Epithelial cell of esophagus (primary cell): ENCODE measurements at regions not wholly inside any gene's neighbourhood (a gene's known extent, or its start where the extent isn't known, plus 50 kb on each side); places are given as distances from the start of the nearest gene placed in this dataset.

Experiments used
- DNase-seq: peaks from one replicate; pipeline ENCODE4 v3.0.0; 2010; ENCODE audit warnings: low read depth
- H3K4me3 ChIP-seq: 2 replicates; pipeline ENCODE4 v1.5.1; 2011; ENCODE audit warnings: mild to moderate bottlenecking, low read length, control low read depth
- TF ChIP-seq, protein P1 (sequence below): IDR thresholded peaks from 2 replicates; pipeline ENCODE4 v1.5.1; 2011; ENCODE audit warnings: low read depth, mild to moderate bottlenecking, low read length, control low read depth, inconsistent platforms; ENCODE audit not compliant: insufficient read depth; ENCODE audit errors: missing control alignments

DNA sequence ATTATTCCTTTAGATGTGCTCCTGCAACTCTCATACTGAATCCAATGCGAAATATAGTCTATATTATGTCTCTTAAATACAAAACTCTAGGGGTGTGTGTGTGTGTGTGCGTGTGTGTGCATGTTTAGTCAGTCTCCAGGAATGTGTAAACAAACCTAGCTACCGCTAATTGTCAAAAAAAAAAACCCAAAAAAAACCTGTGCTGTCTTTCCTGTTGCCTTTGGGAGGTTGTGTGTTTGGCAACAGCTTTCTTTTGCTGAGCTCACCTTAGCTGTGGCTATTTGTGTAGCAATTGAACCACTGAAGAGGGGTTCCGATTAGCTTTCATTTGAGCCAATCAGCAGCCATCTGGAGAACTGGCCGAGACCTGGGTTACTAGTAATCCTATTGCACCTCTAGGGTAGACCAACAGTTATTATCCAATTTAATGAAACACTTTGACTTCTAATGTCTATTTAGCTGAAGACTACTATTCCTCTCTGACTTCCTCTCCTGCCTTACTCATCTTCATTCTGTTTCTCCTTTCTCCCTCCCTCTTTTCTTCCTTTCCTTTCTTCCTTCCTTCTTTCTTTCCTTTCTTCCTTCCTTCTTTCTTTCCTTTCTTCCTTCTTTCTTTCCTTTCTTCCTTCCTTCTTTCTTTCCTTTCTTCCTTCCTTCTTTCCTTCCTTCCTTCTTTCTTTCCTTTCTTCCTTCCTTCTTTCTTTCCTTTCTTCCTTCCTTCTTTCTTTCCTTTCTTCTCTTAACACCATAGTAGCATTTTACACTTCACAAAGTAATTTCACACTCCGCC, 471.1 kb downstream of the GBA3 start:
- TF ChIP-seq, protein P1, sequence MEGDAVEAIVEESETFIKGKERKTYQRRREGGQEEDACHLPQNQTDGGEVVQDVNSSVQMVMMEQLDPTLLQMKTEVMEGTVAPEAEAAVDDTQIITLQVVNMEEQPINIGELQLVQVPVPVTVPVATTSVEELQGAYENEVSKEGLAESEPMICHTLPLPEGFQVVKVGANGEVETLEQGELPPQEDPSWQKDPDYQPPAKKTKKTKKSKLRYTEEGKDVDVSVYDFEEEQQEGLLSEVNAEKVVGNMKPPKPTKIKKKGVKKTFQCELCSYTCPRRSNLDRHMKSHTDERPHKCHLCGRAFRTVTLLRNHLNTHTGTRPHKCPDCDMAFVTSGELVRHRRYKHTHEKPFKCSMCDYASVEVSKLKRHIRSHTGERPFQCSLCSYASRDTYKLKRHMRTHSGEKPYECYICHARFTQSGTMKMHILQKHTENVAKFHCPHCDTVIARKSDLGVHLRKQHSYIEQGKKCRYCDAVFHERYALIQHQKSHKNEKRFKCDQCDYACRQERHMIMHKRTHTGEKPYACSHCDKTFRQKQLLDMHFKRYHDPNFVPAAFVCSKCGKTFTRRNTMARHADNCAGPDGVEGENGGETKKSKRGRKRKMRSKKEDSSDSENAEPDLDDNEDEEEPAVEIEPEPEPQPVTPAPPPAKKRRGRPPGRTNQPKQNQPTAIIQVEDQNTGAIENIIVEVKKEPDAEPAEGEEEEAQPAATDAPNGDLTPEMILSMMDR = no peak
- peak; percentile 66 for DNase-seq
- H3K4me3 ChIP-seq = no peak overlapping the region

DNA sequence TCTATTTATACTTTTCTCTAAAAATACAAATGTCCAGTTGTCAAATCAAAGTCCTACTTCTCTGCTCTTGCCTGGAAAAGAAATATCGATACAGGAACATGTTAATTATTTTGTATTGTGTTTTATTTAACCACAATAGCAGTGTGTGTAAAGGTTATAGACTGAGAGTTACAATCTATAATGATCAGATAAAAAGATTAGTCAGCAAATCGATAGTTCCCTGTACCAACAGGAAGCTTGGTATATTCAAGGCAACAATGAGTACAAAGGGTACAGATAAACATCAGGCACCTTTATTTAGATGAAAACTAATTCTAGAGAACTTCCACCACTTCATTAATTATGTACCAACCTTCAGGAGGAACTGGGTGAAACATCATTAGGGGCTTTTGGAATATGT, 469.5 kb downstream of the GBA3 start:
- DNase-seq = no peak
- TF ChIP-seq, protein P1 = no peak
- H3K4me3 ChIP-seq = no peak overlapping the region

DNA sequence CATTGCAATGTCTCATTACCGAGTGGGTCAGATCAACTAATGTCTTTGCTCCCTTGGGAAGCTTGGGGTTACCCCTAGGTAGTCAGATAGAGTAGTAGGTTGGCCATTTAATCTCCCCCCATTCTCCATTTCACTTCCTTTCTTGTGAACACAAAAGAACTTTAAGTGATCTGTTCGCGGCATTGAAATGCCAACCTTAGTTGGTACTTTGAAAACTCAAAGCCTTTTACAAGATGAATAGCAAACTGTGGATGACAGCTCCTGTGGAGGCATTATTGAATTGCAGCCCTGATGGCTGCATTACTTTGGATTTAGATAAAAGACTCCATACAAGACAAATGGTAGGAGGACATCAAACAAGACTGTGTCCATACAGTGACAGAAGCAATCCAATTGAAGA, 469.1 kb downstream of the GBA3 start:
- no peak overlapping the region for H3K4me3 ChIP-seq
- DNase-seq = no peak

DNA sequence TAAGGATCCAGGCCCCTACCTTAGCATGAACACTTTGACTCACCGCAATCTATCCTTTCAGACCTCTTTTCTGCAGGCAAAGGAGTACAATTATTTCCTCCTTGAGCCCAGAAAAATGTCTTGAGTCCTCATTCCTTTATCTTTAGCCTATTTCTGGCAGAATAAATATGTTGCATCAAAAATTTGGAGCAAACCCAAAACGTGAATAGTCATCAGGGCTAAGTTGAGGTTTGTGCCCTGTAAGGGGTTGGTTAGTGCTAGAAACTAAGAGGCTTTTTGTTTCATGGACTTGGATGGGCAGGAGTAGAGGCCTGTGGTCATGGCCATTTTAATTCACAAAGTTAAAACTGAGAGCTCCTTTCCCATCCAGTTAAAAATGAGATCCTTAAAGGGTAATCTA, 460.3 kb downstream of the GBA3 start:
- TF ChIP-seq, protein P1 = no peak
- no peak for DNase-seq
- no peak overlapping the region for H3K4me3 ChIP-seq

More for the DNA sequence above, 469.1 kb downstream of the GBA3 start:
- TF ChIP-seq, protein P1 = no peak

DNA sequence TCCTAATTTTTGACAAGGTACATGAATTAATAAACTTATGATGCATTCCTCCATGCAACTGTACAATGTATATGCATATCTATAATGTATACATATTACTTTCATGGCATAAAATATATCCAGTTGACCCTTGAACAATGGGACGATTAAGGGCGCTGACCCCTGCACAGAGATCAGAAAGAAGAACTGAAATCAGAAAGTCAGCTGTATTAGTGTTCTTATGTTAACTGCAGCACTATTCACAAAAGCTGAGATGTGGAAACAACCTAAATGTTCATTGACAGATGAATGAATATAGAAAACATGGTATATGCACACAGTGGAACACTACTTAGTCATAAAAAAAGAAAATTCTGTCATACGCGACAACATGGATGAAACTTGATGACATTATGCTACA, 457.1 kb downstream of the GBA3 start:
- DNase-seq = no peak
- H3K4me3 ChIP-seq = no peak overlapping the region
- TF ChIP-seq, protein P1 = no peak

DNA sequence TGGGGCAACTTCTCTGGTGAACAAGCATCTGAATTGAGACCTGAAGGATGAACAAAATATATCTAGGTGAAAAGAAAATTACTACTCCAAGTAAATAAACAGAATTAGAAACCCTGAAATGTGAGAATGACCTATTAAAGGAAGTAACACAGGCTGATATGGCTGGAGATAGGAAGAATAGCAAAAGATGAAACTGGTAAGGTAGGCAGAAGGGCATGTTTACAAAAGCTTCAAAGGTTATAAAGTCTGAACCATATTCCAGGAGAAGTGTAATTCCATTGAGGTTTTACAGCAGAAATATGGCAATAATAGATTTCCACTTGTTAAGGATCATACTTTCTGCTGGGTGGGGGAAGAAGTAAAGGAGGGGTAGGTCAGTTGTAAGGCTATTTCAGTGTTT, 452.0 kb downstream of the GBA3 start:
- no peak overlapping the region for H3K4me3 ChIP-seq
- no peak for DNase-seq
- TF ChIP-seq, protein P1 = no peak

DNA sequence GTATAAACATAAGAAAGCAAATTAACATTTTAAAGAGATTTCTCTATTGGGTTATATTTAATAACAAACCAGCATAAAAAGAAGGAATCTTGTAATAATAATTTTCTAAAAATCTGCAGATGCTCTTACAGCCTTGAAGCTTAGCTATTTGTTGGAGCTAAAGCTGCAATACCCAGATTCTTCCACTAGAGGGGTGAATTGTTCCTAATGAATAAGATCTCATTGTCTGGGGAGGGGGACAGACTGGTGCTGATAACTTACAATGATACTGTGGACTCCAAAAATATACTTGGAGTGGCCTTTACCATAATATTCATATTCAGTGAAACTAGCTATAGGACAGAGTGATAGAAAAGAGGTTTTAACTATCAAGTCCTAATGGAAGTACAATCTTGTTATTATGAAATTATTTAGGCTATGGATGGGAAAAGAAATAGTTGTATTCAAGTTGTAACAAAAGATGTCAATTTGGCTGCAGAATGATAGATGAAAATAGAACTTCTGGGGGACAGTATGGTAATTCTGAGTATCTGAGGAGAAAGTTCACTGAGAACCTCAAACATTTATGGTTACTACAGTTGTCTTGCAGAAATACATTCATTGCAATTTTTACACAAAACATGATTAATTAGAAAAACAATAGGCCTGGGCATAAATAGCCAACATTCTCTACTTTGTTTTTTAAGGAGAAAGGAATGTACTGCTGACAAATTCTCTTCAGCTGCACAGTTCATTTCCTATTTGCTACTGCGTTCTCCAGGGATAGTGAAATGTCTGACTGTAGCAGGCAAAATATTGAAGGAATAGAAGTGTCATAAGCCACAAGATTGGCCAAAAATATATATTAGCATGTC, 443.3 kb downstream of the GBA3 start:
- peak; percentile 63 for DNase-seq
- TF ChIP-seq, protein P1 = peak; percentile 86
- H3K4me3 ChIP-seq = no peak overlapping the region
